GM10266 (cell line): ENCODE measurements at regions not wholly inside any gene's neighbourhood (a gene's known extent, or its start where the extent isn't known, plus 50 kb on each side); places are given as distances from the start of the nearest gene placed in this dataset.

Experiments
- DNase-seq: peaks from one replicate; pipeline ENCODE4 v3.0.0; 2012; ENCODE audit errors: extremely low spot score
- TF ChIP-seq, protein P1 (sequence below): IDR thresholded peaks from 2 replicates; pipeline ENCODE4 v1.5.1; 2012; ENCODE audit warnings: mild to moderate bottlenecking, low read depth; ENCODE audit not compliant: control insufficient read depth, insufficient read depth; ENCODE audit errors: missing control alignments

DNA sequence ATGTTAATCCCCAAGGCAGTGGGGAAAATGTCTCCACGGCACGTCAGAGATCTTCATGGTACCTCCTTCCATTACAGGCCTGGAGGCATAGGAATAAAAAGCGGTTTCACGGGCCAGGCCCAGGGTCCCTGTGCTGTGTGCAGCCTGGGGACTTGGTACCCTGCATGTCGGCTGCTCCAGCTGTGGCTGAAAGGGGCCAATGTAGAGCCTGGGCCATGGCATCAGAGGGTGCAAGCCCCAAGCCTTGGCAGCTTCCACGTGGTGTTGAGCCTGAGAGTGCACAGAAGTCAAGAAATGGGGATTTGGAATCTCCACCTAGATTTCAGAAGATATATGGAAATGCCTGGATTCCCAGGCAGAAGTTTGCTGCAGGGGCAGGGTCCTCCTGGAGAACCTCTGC lies 508.9 kb upstream of the COX7C start:
- DNase-seq: no peak
- TF ChIP-seq, protein P1, sequence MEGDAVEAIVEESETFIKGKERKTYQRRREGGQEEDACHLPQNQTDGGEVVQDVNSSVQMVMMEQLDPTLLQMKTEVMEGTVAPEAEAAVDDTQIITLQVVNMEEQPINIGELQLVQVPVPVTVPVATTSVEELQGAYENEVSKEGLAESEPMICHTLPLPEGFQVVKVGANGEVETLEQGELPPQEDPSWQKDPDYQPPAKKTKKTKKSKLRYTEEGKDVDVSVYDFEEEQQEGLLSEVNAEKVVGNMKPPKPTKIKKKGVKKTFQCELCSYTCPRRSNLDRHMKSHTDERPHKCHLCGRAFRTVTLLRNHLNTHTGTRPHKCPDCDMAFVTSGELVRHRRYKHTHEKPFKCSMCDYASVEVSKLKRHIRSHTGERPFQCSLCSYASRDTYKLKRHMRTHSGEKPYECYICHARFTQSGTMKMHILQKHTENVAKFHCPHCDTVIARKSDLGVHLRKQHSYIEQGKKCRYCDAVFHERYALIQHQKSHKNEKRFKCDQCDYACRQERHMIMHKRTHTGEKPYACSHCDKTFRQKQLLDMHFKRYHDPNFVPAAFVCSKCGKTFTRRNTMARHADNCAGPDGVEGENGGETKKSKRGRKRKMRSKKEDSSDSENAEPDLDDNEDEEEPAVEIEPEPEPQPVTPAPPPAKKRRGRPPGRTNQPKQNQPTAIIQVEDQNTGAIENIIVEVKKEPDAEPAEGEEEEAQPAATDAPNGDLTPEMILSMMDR: no peak

DNA sequence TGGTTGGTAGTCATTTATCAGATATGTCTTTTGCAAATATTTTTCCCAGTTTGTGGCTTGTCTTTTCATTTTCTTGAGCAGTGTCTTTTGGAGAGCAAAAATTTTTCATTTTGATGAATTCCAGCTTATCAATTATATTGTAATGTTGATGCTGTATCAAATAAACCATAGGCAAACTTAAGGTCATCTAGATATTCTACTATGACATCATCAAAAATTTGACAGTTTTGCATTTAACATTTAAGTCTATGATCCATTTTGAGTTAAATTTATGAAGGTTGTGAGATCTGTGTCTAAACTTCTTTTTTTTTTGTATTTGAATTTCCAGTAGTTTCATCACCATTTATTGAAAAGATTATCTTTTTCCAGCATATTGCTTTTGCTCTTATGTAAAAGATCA lies 505.5 kb upstream of the COX7C start:
- no peak for DNase-seq
- TF ChIP-seq, protein P1: no peak

DNA sequence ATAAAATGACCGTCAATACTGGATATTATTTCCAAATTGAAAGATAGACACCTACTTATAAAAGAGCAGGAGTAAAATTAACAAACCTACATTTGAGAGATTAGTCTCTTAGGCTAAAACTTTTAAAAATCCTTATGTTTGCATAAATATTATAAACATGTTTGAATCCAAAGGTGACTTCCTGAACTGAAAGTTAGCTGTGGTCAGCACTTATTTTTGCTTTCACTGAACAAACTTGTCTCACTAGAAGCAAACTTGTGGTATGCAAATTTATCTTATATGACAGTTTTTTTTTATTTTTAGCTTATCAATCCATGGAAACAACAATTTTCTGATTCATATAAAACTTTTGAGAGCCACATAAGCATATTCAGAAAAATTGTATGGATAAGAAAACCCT lies 502.6 kb upstream of the COX7C start:
- TF ChIP-seq, protein P1: no peak
- no peak for DNase-seq

DNA sequence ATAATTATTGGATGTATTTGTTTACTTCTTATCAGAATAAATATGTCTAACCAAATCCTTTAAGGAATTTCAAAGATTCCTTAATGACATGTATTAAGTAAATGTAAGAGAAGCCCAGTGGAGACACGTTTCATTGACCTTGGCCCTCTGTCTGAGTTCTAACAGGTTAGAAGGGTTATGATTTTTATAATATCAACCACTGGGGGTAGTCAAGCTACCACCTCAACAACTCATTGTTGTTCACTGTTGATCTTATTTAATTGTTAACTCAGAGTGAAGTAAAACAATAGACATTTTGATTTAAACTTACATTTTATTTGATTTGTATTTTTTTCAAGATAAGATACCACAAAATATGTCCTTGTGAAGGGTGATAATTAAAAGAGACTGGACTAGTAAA lies 499.2 kb upstream of the COX7C start:
- TF ChIP-seq, protein P1: no peak
- DNase-seq: no peak

DNA sequence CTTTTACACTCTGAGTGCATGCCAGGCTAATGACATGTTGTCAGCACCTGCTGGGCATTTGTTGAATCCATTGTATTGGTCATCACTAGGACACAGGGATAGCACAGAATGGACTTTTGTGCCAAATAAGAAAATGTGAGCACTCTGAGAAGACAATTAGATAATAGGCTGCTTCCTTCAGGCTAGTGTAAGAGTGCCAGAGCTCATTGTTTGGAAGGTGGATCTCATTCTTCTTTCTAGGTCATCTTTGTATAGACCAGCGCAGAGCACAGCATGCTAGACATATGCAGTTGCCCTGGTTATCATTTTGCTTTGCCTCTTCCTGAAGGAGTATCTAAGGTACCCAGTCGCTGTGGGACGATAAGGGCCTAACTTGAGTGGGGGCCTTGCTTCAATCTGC lies 493.4 kb upstream of the COX7C start:
- TF ChIP-seq, protein P1: no peak

DNA sequence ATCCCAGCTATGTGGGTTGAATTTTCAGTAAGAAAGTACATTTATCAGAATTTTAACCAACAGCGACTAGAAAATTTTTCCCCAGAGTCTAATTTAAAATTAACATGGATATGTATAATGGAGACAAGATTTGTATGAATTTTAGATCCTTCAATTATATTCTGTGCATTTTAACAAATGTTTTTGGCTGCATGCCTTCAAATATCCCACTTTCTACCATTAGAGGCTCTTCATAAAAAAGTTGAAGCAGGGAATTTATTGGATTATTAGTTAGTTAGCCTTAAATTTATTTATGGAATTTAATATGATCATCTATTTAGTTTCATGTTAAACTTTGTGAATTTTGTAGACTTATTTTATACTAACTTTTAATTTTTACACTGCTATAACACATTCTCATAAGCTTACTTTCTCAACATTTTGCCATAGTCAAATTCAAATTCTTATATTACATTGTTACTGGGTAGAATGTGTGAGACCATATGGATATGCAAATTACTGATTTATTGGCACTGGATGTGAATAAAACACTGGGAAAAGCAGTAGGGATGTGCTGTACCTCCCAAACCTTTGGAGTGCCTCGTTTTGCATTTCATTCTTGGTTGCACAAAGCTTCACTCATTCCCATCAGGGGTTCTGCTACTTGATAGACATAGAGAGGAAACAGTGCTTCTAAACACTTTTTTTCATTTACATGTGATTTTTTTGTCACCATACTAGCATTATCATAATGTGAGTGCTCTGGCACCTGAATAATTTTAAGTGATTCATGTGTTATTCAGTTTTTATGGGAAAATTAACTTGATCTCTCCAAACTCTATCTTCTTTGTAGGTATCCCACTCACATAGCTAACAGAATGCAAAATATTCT lies 491.8 kb upstream of the COX7C start:
- TF ChIP-seq, protein P1: no peak
- no peak for DNase-seq

More for the DNA sequence above, 493.4 kb upstream of the COX7C start:
- no peak for DNase-seq

DNA sequence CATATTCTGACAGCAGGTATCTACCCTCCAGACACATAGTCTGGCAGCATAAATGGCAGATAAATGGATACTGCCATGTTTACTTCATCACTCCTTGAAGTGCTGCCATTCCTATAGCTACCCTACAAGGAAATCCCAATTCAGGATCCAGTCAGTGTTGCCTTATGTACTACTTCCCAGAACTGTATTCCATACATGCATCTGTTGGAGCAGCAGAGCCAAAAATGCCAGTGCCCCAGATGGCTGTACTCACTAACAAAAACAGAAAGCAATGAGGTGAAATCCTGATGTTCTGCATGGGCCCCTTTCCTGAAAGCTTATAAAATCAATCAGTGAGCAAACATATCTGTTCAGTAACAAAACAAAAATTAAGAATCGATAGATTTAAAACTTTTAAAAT lies 490.0 kb upstream of the COX7C start:
- DNase-seq: no peak
- TF ChIP-seq, protein P1: no peak
